GM12874 (cell line): ENCODE measurements at regions not wholly inside any gene's neighbourhood (a gene's known extent, or its start where the extent isn't known, plus 50 kb on each side); places are given as distances from the start of the nearest gene placed in this dataset.

Source experiments
- CTCF ChIP-seq: IDR thresholded peaks from 2 replicates; pipeline ENCODE4 v1.5.1; 2011; ENCODE audit warnings: low read depth, mild to moderate bottlenecking, control low read depth, low read length, moderate library complexity; ENCODE audit not compliant: insufficient read depth

GRCh38 chr2:155983845-155984244 lies 348.7 kb downstream of the NR4A2 start:
- TF ChIP-seq CTCF: no peak

- TF ChIP-seq CTCF: no peak
These were observed 350.4 kb downstream of the NR4A2 start for GRCh38 chr2:155982135-155982534.

GRCh38 chr2:155980941-155981560 lies 351.5 kb downstream of the NR4A2 start:
- TF ChIP-seq CTCF: no peak

- TF ChIP-seq CTCF: no peak
These were observed 356.8 kb downstream of the NR4A2 start for GRCh38 chr2:155975734-155976133.

- TF ChIP-seq CTCF: no peak
These were observed 359.6 kb downstream of the NR4A2 start for GRCh38 chr2:155972916-155973315.

GRCh38 chr2:155965415-155966063 lies 367.0 kb downstream of the NR4A2 start:
- TF ChIP-seq CTCF: no peak

GRCh38 chr2:155961641-155962040 lies 370.9 kb downstream of the NR4A2 start:
- no peak for TF ChIP-seq CTCF
